MCF 10A (cell line): ENCODE measurements at regions not wholly inside any gene's neighbourhood (a gene's known extent, or its start where the extent isn't known, plus 50 kb on each side); places are given as distances from the start of the nearest gene placed in this dataset.

Source experiments
- BruUV-seq: library from RNA; stranded (reverse); fragments of 400-500 nt; replicated peaks from 2 replicates; lab custom pipeline; 2021; lab: Mats Ljungman, UMichigan
- CTCF ChIA-PET: fragments of 300-600 bp; sonication (Branson Sonifier 250); formaldehyde crosslinking; extraction: SDS; loops from one replicate; lab custom pipeline; 2021; ENCODE audit warnings: antibody characterized with exemption, inconsistent platforms; lab: Yijun Ruan, JAX
- POLR2A ChIA-PET: fragments of 300-600, 350-650 bp; sonication (Branson Sonifier 250); formaldehyde crosslinking; extraction: SDS; loops from one replicate; lab custom pipeline; 2020; ENCODE audit warnings: antibody characterized with exemption, inconsistent platforms; lab: Yijun Ruan, JAX
- DNase-seq: peaks from one replicate; pipeline ENCODE4 v3.0.0-alpha.2; 2018; ENCODE audit not compliant: unreplicated experiment
- H3K27ac Mint-ChIP-seq: one replicate; pipeline ENCODE4 v1.8.0; 2022; ENCODE audit warnings: mild to moderate bottlenecking, low read depth, mixed read lengths; ENCODE audit not compliant: unreplicated experiment
- H3K27me3 Mint-ChIP-seq: one replicate; pipeline ENCODE4 v1.8.0; 2022; ENCODE audit warnings: mixed read lengths; ENCODE audit not compliant: insufficient read depth, unreplicated experiment
- H3K36me3 Mint-ChIP-seq: one replicate; pipeline ENCODE4 v1.8.0; 2022; ENCODE audit warnings: mild to moderate bottlenecking, moderate library complexity, mixed read lengths; ENCODE audit not compliant: insufficient read depth, unreplicated experiment
- H3K4me1 Mint-ChIP-seq: one replicate; pipeline ENCODE4 v1.8.0; 2022; ENCODE audit warnings: mixed read lengths; ENCODE audit not compliant: insufficient read depth, unreplicated experiment
- H3K4me3 Mint-ChIP-seq: one replicate; pipeline ENCODE4 v1.8.0; 2022; ENCODE audit warnings: mild to moderate bottlenecking, moderate library complexity, mixed read lengths; ENCODE audit not compliant: unreplicated experiment
- H3K9me3 Mint-ChIP-seq: one replicate; pipeline ENCODE4 v1.8.0; 2022; ENCODE audit warnings: mixed read lengths; ENCODE audit not compliant: unreplicated experiment
- CTCF ChIP-seq: fragments of 200-600 bp; IDR thresholded peaks from one replicate; pipeline ENCODE4 v1.8.0; 2022; ENCODE audit warnings: antibody characterized with exemption, mild to moderate bottlenecking; ENCODE audit not compliant: unreplicated experiment
- intact Hi-C: fragments of 100-400 bp; cut with micrococcal nuclease; formaldehyde crosslinking; loops from 2 replicates; pipeline ENCODE4 v1.14.1; 2022

GRCh38 chr20:40433341-40433861 lies 255.6 kb downstream of the MAFB start:
- DNase-seq = no peak
- Mint-ChIP-seq H3K4me3 (no peak overlapping the region), H3K27me3 (no peaks in the 10 kb centered on the region), H3K36me3 (no peaks in the 10 kb centered on the region), H3K27ac (peak overlapping the region; percentile 36), H3K4me1 (peaks cover 11% of the 10 kb centered on the region), H3K9me3 (no peaks in the 10 kb centered on the region)
- intact Hi-C loops = no loop called here
- TF ChIP-seq CTCF = no peak
- no TSS peak for BruUV-seq
- ChIA-PET POLR2A (no interaction called here), CTCF (interaction anchor here (0.6 to 1.0 kb wide), 4 partner anchors 10 to 99 kb away, joined by 3 to 4 read pairs (median 3); no protein-coding TSS in a partner anchor)

DNA sequence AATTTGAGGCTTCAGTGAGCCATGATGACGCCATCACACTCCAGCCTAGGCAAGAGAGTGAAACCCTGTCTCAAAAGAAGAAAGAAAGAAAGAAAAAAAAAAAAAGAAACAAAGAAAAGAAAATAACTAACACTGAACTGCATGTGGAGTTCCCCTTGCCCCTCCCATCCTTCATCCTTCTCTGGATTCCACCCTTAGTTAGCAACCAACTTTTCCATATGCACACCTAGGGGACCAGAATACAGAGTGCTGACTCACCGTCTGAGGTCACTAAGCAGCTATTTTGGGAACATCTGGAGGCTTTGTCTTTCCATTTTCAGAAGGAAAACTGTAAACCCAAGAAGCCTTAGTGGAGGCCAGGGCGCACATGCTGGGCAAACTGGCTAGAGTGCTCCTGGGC lies 257.4 kb downstream of the MAFB start:
- Mint-ChIP-seq H3K27me3 (no peaks in the 10 kb centered on the region), H3K27ac (no peak overlapping the region), H3K9me3 (peaks cover 5% of the 10 kb centered on the region), H3K4me1 (peaks cover 11% of the 10 kb centered on the region), H3K36me3 (no peaks in the 10 kb centered on the region), H3K4me3 (no peak overlapping the region)
- BruUV-seq = no TSS peak
- intact Hi-C loops = no loop called here
- TF ChIP-seq CTCF = no peak
- CTCF ChIA-PET = interaction anchor here (0.9 kb wide), 1 partner anchor 10 kb away, joined by 4 read pairs; no protein-coding TSS in a partner anchor
- POLR2A ChIA-PET = no interaction called here
- peak; percentile 39 for DNase-seq

- Mint-ChIP-seq H3K4me1 (peaks cover 11% of the 10 kb centered on the region), H3K36me3 (no peaks in the 10 kb centered on the region), H3K27ac (no peak overlapping the region), H3K27me3 (no peaks in the 10 kb centered on the region), H3K4me3 (no peak overlapping the region), H3K9me3 (peaks cover 10% of the 10 kb centered on the region)
- no peak for DNase-seq
- TF ChIP-seq CTCF = no peak
- ChIA-PET POLR2A (interaction anchor here (0.7 kb wide), 1 partner anchor 258 kb away, joined by 5 read pairs; the partner anchor contains the start of gene MAFB), CTCF (interaction anchor here (0.6 to 0.9 kb wide), 2 partner anchors 10 to 656 kb away, joined by 4 read pairs; no protein-coding TSS in a partner anchor)
- intact Hi-C loops = no loop called here
- BruUV-seq = no TSS peak
Measured at GRCh38 chr20:40431112-40431511, 257.9 kb downstream of the MAFB start.

GRCh38 chr20:40427026-40427425 lies 262.0 kb downstream of the MAFB start:
- intact Hi-C loops = no loop called here
- TF ChIP-seq CTCF = no peak
- H3K4me1 Mint-ChIP-seq = peaks cover 11% of the 10 kb centered on the region
- BruUV-seq = no TSS peak
- H3K4me3 Mint-ChIP-seq = no peak overlapping the region
- no peak overlapping the region for H3K27ac Mint-ChIP-seq
- ChIA-PET POLR2A (no interaction called here), CTCF (interaction anchor here (0.7 kb wide), 1 partner anchor 1121 kb away, joined by 4 read pairs; no protein-coding TSS in a partner anchor)
- peaks cover 6% of the 10 kb centered on the region for H3K27me3 Mint-ChIP-seq
- H3K36me3 Mint-ChIP-seq = no peaks in the 10 kb centered on the region
- no peak for DNase-seq
- peaks cover 17% of the 10 kb centered on the region for H3K9me3 Mint-ChIP-seq
